ENCODE measurements at regions not wholly inside any gene's neighbourhood (a gene's known extent, or its start where the extent isn't known, plus 50 kb on each side); places are given as distances from the start of the nearest gene placed in this dataset.

- Mint-ChIP-seq H3K27ac (no peak overlapping the region), H3K4me3 (ENCODE audit: low read depth) (no peak overlapping the region), H3K36me3 (ENCODE audit: insufficient read depth) (no peaks in the 10 kb centered on the region), H3K27me3 (no peaks in the 10 kb centered on the region), H3K9me3 (ENCODE audit: low read depth) (no peaks in the 10 kb centered on the region), H3K4me1 (ENCODE audit: low read depth) (peaks cover 2% of the 10 kb centered on the region)
- TF ChIP-seq CTCF (IDR thresholded peaks at IDR 0.05; ENCODE audit: unreplicated experiment) = no peak
- DNase-seq (ENCODE audit: low spot score, unreplicated experiment) = no peak
Measured at GRCh38 chrX:43581888-43582539, 74.1 kb upstream of the MAOA start.

GRCh38 chrX:43582540-43582913 is 73.6 kb upstream of the MAOA start:
- DNase-seq (ENCODE audit: low spot score, unreplicated experiment) = no peak
- no peak overlapping the region for H3K27ac Mint-ChIP-seq
- H3K9me3 Mint-ChIP-seq (ENCODE audit: low read depth) = no peaks in the 10 kb centered on the region
- H3K4me3 Mint-ChIP-seq (ENCODE audit: low read depth) = no peak overlapping the region
- H3K27me3 Mint-ChIP-seq = no peaks in the 10 kb centered on the region
- no peaks in the 10 kb centered on the region for H3K36me3 Mint-ChIP-seq (ENCODE audit: insufficient read depth)
- peaks cover 2% of the 10 kb centered on the region for H3K4me1 Mint-ChIP-seq (ENCODE audit: low read depth)
- no peak for TF ChIP-seq CTCF (IDR thresholded peaks at IDR 0.05; ENCODE audit: unreplicated experiment)

- Mint-ChIP-seq H3K27me3 (no peaks in the 10 kb centered on the region), H3K4me3 (ENCODE audit: low read depth) (no peak overlapping the region), H3K27ac (no peak overlapping the region), H3K9me3 (ENCODE audit: low read depth) (no peaks in the 10 kb centered on the region), H3K4me1 (ENCODE audit: low read depth) (no peaks in the 10 kb centered on the region), H3K36me3 (ENCODE audit: insufficient read depth) (no peaks in the 10 kb centered on the region)
- TF ChIP-seq CTCF (IDR thresholded peaks at IDR 0.05; ENCODE audit: unreplicated experiment) = no peak
- DNase-seq (ENCODE audit: low spot score, unreplicated experiment) = no peak
Measured at GRCh38 chrX:43585922-43586321, 70.2 kb upstream of the MAOA start.

- Mint-ChIP-seq H3K36me3 (ENCODE audit: insufficient read depth) (no peaks in the 10 kb centered on the region), H3K9me3 (ENCODE audit: low read depth) (peaks cover 2% of the 10 kb centered on the region), H3K4me3 (ENCODE audit: low read depth) (no peak overlapping the region), H3K27me3 (no peaks in the 10 kb centered on the region), H3K4me1 (ENCODE audit: low read depth) (no peaks in the 10 kb centered on the region), H3K27ac (no peak overlapping the region)
- DNase-seq (ENCODE audit: low spot score, unreplicated experiment) = no peak
- no peak for TF ChIP-seq CTCF (IDR thresholded peaks at IDR 0.05; ENCODE audit: unreplicated experiment)
Measured at GRCh38 chrX:43586830-43587229, 69.3 kb upstream of the MAOA start.

GRCh38 chrX:43589735-43590134 is 66.4 kb upstream of the MAOA start:
- Mint-ChIP-seq H3K9me3 (ENCODE audit: low read depth) (peaks cover 6% of the 10 kb centered on the region), H3K27me3 (no peaks in the 10 kb centered on the region), H3K4me3 (ENCODE audit: low read depth) (no peak overlapping the region), H3K4me1 (ENCODE audit: low read depth) (no peaks in the 10 kb centered on the region), H3K27ac (no peak overlapping the region), H3K36me3 (ENCODE audit: insufficient read depth) (no peaks in the 10 kb centered on the region)
- no peak for TF ChIP-seq CTCF (IDR thresholded peaks at IDR 0.05; ENCODE audit: unreplicated experiment)
- DNase-seq (ENCODE audit: low spot score, unreplicated experiment) = no peak

Measured in progenitor cell of endocrine pancreas (in vitro differentiated cells).